ENCODE measurements at regions not wholly inside any gene's neighbourhood (a gene's known extent, or its start where the extent isn't known, plus 50 kb on each side); places are given as distances from the start of the nearest gene placed in this dataset.

DNA sequence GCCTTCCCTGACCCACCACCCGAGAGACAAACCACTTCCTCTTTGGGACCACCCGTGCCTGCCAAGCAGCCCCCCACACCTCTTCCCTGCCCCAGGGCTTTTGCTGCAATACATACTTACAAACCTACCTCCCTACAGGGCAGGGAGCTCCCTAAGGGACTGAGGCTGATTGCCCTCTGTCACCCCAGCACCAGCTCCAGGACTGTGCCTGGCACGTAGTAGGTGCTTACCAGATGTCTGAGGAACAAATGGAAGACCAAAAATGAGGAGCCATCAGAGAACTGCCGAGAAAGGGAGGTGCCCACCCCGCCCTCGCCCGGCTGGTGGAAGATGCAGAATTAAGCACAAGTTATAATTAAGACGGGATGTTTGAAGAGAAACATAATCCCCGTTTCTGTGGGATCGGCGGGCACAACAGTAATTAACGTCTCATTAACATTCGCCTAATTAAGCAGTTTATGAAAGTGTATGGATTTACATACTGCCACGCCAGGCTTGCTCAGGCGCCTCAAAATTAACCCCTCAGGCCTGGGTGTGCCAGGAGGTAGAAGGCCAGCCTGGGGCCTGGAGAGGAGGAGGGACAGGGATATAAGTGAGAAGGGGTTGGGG lies 130.1 kb upstream of the LINGO1 start:
- Mint-ChIP-seq H3K4me3 (ENCODE audit: unreplicated experiment) (no peak overlapping the region), H3K27me3 (ENCODE audit: unreplicated experiment) (peaks cover 47% of the 10 kb centered on the region), H3K4me1 (ENCODE audit: unreplicated experiment) (no peaks in the 10 kb centered on the region), H3K27ac (ENCODE audit: unreplicated experiment) (no peak overlapping the region), H3K9me3 (ENCODE audit: unreplicated experiment) (no peaks in the 10 kb centered on the region), H3K36me3 (ENCODE audit: unreplicated experiment) (no peaks in the 10 kb centered on the region)
- TF ChIP-seq, protein P1, sequence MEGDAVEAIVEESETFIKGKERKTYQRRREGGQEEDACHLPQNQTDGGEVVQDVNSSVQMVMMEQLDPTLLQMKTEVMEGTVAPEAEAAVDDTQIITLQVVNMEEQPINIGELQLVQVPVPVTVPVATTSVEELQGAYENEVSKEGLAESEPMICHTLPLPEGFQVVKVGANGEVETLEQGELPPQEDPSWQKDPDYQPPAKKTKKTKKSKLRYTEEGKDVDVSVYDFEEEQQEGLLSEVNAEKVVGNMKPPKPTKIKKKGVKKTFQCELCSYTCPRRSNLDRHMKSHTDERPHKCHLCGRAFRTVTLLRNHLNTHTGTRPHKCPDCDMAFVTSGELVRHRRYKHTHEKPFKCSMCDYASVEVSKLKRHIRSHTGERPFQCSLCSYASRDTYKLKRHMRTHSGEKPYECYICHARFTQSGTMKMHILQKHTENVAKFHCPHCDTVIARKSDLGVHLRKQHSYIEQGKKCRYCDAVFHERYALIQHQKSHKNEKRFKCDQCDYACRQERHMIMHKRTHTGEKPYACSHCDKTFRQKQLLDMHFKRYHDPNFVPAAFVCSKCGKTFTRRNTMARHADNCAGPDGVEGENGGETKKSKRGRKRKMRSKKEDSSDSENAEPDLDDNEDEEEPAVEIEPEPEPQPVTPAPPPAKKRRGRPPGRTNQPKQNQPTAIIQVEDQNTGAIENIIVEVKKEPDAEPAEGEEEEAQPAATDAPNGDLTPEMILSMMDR (IDR thresholded peaks at IDR 0.05), result no peak
- DNase-seq (ENCODE audit: extremely low spot score, unreplicated experiment), result no peak

DNA sequence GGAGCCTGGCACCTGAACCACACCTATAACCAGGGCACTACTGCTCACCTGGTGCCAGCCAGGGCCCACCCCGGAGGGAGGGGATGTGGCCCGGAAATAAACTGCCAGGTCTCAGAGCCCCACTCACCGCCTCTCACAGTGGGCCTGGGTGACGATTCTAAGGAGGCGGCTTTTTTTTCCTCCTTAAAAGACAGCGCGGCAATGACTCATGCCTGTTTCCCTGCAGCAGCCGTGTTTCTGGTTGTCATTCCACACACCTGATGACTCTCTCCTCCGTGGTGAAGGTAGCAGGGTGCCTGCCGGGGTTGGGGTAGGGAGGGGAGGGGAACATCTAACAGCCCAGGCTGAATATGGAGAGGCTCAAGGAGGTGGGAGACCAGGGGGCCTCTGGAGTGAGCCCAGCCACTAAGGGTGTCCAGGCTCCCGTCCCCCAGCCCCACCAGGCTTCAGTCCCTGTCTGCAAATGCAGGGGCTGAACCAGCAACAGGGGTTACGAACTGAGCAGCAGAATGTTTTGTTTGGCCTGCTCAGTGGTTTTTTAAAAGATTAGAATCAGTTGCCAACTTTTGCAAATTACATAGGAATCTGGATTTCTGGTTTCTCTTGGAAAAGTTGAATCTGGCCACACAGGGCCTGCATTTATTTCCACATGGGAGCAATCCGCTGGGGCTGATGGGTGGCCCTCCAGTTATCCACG lies 127.3 kb upstream of the LINGO1 start:
- H3K36me3 Mint-ChIP-seq (ENCODE audit: unreplicated experiment), result no peaks in the 10 kb centered on the region
- TF ChIP-seq, protein P1 (IDR thresholded peaks at IDR 0.05), result no peak
- peaks cover 24% of the 10 kb centered on the region for H3K27me3 Mint-ChIP-seq (ENCODE audit: unreplicated experiment)
- no peak for DNase-seq (ENCODE audit: extremely low spot score, unreplicated experiment)
- no peaks in the 10 kb centered on the region for H3K4me1 Mint-ChIP-seq (ENCODE audit: unreplicated experiment)
- no peaks in the 10 kb centered on the region for H3K9me3 Mint-ChIP-seq (ENCODE audit: unreplicated experiment)
- H3K4me3 Mint-ChIP-seq (ENCODE audit: unreplicated experiment), result no peak overlapping the region
- no peak overlapping the region for H3K27ac Mint-ChIP-seq (ENCODE audit: unreplicated experiment)

DNA sequence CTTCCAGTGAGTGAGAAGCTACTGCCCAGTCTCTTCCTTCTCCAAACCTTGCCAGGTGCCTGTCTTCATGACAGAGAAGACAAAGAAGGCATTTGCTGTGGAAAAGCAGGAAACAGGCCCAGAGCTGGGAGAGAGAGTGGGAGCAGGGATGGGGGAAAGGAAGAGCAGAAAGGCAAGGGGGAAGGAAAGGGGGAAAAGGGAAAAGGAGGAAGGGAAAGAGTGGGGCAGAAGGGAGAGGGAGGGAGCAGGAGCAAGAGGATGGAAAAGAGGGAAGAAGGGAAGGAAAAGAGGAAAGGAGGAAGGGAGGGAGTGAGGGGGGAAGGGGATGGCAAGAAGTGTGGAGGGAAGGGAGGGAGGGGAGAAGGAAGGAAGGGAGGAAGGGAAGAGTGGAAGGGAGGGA lies 121.2 kb upstream of the LINGO1 start:
- Mint-ChIP-seq H3K27ac (ENCODE audit: unreplicated experiment) (no peak overlapping the region), H3K4me3 (ENCODE audit: unreplicated experiment) (no peak overlapping the region), H3K9me3 (ENCODE audit: unreplicated experiment) (no peaks in the 10 kb centered on the region), H3K36me3 (ENCODE audit: unreplicated experiment) (no peaks in the 10 kb centered on the region), H3K27me3 (ENCODE audit: unreplicated experiment) (peaks cover 6% of the 10 kb centered on the region), H3K4me1 (ENCODE audit: unreplicated experiment) (no peaks in the 10 kb centered on the region)
- TF ChIP-seq, protein P1 (IDR thresholded peaks at IDR 0.05), result no peak
- no peak for DNase-seq (ENCODE audit: extremely low spot score, unreplicated experiment)

DNA sequence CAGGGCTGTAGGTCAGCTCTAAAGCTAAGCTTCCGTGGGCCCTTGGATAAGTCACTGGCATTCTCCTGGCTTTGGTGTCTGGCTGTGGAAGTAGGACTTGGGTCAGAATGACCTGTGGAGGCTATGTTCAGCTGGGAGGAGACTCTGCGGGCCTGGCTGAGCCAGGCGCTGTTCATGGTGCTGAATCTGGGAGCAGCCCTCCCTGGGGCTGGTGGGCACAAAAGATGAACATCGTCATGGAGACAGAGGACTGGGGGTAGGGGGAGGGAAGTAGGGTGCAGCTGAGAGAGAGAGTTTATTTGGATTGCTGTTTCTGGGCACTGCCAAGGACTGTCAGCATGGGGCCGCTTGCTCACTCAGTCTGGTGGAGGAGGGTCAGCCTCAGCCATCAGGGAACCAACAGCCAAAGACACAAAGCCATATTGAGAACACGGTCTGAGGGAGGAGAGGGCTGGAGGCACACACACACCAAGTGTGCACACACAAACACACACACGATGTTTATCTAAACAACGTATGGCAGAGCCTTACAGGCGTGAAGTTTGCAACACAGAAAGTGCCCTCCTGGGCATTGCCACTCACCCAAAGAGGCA lies 120.7 kb upstream of the LINGO1 start:
- Mint-ChIP-seq H3K4me3 (ENCODE audit: unreplicated experiment) (no peak overlapping the region), H3K27ac (ENCODE audit: unreplicated experiment) (no peak overlapping the region), H3K27me3 (ENCODE audit: unreplicated experiment) (peaks cover 6% of the 10 kb centered on the region), H3K9me3 (ENCODE audit: unreplicated experiment) (no peaks in the 10 kb centered on the region), H3K36me3 (ENCODE audit: unreplicated experiment) (no peaks in the 10 kb centered on the region), H3K4me1 (ENCODE audit: unreplicated experiment) (no peaks in the 10 kb centered on the region)
- TF ChIP-seq, protein P1 (IDR thresholded peaks at IDR 0.05), result no peak
- no peak for DNase-seq (ENCODE audit: extremely low spot score, unreplicated experiment)

DNA sequence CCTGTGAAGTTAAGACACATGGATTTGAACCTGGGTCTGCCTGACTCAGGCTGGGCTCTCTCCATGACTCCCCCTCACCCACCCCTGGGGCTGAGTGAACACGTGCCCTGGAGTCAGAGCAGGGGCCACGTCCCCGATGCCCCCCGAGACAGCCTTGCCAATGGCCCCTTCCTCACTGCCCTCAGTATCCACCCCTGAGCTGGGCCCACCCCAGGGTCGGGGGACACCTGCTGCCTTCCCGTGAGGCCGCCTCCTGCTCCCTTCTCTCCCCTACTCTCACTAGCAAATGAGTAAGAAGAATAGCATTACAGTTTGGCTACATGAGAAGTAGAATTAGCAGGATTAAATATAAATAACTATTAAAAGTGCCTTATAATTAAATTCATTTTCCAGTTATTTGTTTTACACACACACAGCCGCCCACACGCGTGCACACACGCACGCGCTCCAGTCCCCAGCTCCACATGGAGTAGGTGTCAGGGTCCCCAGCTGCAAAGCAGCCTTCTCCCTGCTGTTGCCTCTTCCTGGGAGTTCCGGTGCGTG lies 117.4 kb upstream of the LINGO1 start:
- no peak overlapping the region for H3K4me3 Mint-ChIP-seq (ENCODE audit: unreplicated experiment)
- H3K4me1 Mint-ChIP-seq (ENCODE audit: unreplicated experiment), result peaks cover 3% of the 10 kb centered on the region
- TF ChIP-seq, protein P1 (IDR thresholded peaks at IDR 0.05), result no peak
- H3K27ac Mint-ChIP-seq (ENCODE audit: unreplicated experiment), result no peak overlapping the region
- H3K9me3 Mint-ChIP-seq (ENCODE audit: unreplicated experiment), result no peaks in the 10 kb centered on the region
- no peaks in the 10 kb centered on the region for H3K36me3 Mint-ChIP-seq (ENCODE audit: unreplicated experiment)
- H3K27me3 Mint-ChIP-seq (ENCODE audit: unreplicated experiment), result peaks cover 17% of the 10 kb centered on the region
- DNase-seq (ENCODE audit: extremely low spot score, unreplicated experiment), result no peak
